Heart left ventricle (tissue), 16 donors: ENCODE measurements at regions not wholly inside any gene's neighbourhood (a gene's known extent, or its start where the extent isn't known, plus 50 kb on each side); places are given as distances from the start of the nearest gene placed in this dataset.

Experiments used
- ATAC-seq, 4 donors: fragments of 200-7000 bp; cut with Tn5 transposase; one replicate each; pipeline ENCODE4 v1.9.1; 2020 to 2022; ENCODE audit warnings: moderate library complexity in 4 of 4, mild to moderate bottlenecking in 3 of 4, moderate number of reproducible peaks in 1 of 4
- DNase-seq, 5 donors: peaks; one replicate each; pipeline ENCODE4 v3.0.0-alpha.2; 2020
- H3K27ac ChIP-seq, 12 donors: fragments of 200-600 bp; sonication (generic) in 4 of 12; one replicate each; pipeline versions ENCODE4 v1.5.0 to v1.8.0; 2016 to 2022; ENCODE audit warnings: mild to moderate bottlenecking in 2 of 12
- H3K27me3 ChIP-seq, 9 donors: fragments of 200-600 bp; sonication (generic) in 2 of 9; one replicate each; pipeline versions ENCODE4 v1.5.1 to v1.8.0; 2016 to 2022; ENCODE audit warnings: mild to moderate bottlenecking in 3 of 9
- H3K36me3 ChIP-seq, 9 donors: fragments of 200-600 bp; sonication (generic) in 2 of 9; one replicate each; pipeline versions ENCODE4 v1.5.0 to v1.8.0; 2018 to 2022; ENCODE audit warnings: mild to moderate bottlenecking in 2 of 9
- H3K4me1 ChIP-seq, 12 donors: fragments of 200-600 bp; sonication (generic) in 4 of 12; one replicate each; pipeline versions ENCODE4 v1.5.0 to v1.8.0; 2016 to 2022; ENCODE audit warnings: mild to moderate bottlenecking in 3 of 12
- H3K4me3 ChIP-seq, 12 donors: fragments of 200-600 bp; sonication (generic) in 4 of 12; one replicate each; pipeline versions ENCODE4 v1.5.0 to v1.8.0; 2017 to 2022; ENCODE audit warnings: mild to moderate bottlenecking in 9 of 12, moderate library complexity in 4 of 12
- H3K9me3 ChIP-seq, 12 donors: fragments of 200-600 bp; sonication (generic) in 4 of 12; one replicate each; pipeline versions ENCODE4 v1.5.0 to v1.8.0; 2016 to 2022; ENCODE audit warnings: mild to moderate bottlenecking in 1 of 12
- CTCF ChIP-seq, 12 donors: fragments of 200-600 bp; sonication (generic) in 4 of 12; IDR thresholded peaks; one replicate each; pipeline versions ENCODE4 v1.5.0 to v1.8.0; 2018 to 2022; ENCODE audit warnings: antibody characterized with exemption in 12 of 12, mild to moderate bottlenecking in 5 of 12
- POLR2A ChIP-seq, 2 donors: fragments of 450-650 bp; IDR thresholded peaks; one replicate each; pipeline ENCODE4 v1.6.1; 2017; ENCODE audit warnings: antibody characterized with exemption in 2 of 2, mild to moderate bottlenecking in 2 of 2, moderate library complexity in 2 of 2
- WGBS, 4 donors: extraction: QIAGEN DNeasy Blood & Tissue Kit in 2 of 4; methylation state at CpG; one replicate each; pipeline versions ENCODE4 v1.1.5 to v1.1.7; 2013 to 2018; 5-methylcytosine and 5-hydroxymethylcytosine counted together
- intact Hi-C, 10 donors: fragments of 100-400 bp; cut with DNase I; formaldehyde crosslinking; loops; one replicate each; pipeline versions ENCODE4 v1.11.1 to v1.14.2; 2022
- donor health status: ischemic (EF 13 %, LVEDD 7.1; RV severe dilation, severe dysfunction).
- donor health status: healthy with polysubstance abuse.
- donor health status: DM: no; HTN: yes; CAD: no.
- donor health status: DM: no; HTN: no; CAD: no.
- donor health status: ischemic (EF 25% LVEDD 6.9; RV normal size, moderate dysfunction).
- donor health status: ischemic (EF 25% LVEDD 5.7; RV mildly dilated, moderate dysfunction).
- donor health status: healthy.
- donor health status: DM: yes; HTN: yes; CAD: no.
- donor health status: ischemic (EF 35%, LVEDD 5.7; RV mildly dilated, moderate dysfunction).
- donor health status: nonischemic (EF 11% LVEDD 7.7; RV severe dilation, severe dysfunction).
- donor health status: DM: yes; HTN: yes; CAD: no.
- donor health status: PGD.
- donor health status: ischemic (EF 29% LVEDD 5.4; RV normal size, mild dysfunction).
- donor health status: nonischemic (EF 23%, LVEDD 6.1; RV moderate dilation, normal function).

- no peak for TF ChIP-seq CTCF (IDR thresholded peaks at IDR 0.05)
- TF ChIP-seq POLR2A (IDR thresholded peaks at IDR 0.05) = no peak
- no peak overlapping the region for H3K27ac ChIP-seq
- 52 to 57% (median 53%) methylated on average over 3 of the region's 3 CpGs for WGBS, 4 donors
- H3K36me3 ChIP-seq = no peaks in the 10 kb centered on the region
- ATAC-seq (no peak), DNase-seq (no peak)
- H3K27me3 ChIP-seq = no peaks in the 10 kb centered on the region
- H3K9me3 ChIP-seq = no peaks in the 10 kb centered on the region
- H3K4me3 ChIP-seq = no peak overlapping the region
- H3K4me1 ChIP-seq = peaks cover 0 to 4% (median 0%) of the 10 kb centered on the region in 12 donors
- intact Hi-C loops = loop anchor here in 6 of 10 donors (10.0 kb wide), 5 partner anchors 88 to 628 kb away; no protein-coding TSS in a partner anchor
Measured at GRCh38 chr15:36506733-36507356, 72.6 kb upstream of the CDIN1 start.

GRCh38 chr15:36507458-36507857, 72.0 kb upstream of the CDIN1 start:
- Histone ChIP-seq H3K4me3 (no peak overlapping the region), H3K27ac (no peak overlapping the region), H3K36me3 (no peaks in the 10 kb centered on the region), H3K9me3 (no peaks in the 10 kb centered on the region), H3K27me3 (no peaks in the 10 kb centered on the region), H3K4me1 (peaks cover 0 to 4% (median 0%) of the 10 kb centered on the region in 12 donors)
- DNase-seq (no peak), ATAC-seq (no peak)
- TF ChIP-seq CTCF (IDR thresholded peaks at IDR 0.05) (no peak), POLR2A (IDR thresholded peaks at IDR 0.05) (no peak)
- intact Hi-C loops = loop anchor here in 6 of 10 donors (10.0 kb wide), 5 partner anchors 87 to 627 kb away; no protein-coding TSS in a partner anchor
- 34 to 46% (median 38%) methylated on average over 1 of the region's 1 CpG for WGBS, 4 donors

- no peak for ATAC-seq
- TF ChIP-seq CTCF (IDR thresholded peaks at IDR 0.05) (no peak), POLR2A (IDR thresholded peaks at IDR 0.05) (no peak)
- 91 to 96% (median 96%) methylated on average over 3 of the region's 3 CpGs for WGBS, 4 donors
- Histone ChIP-seq H3K36me3 (no peaks in the 10 kb centered on the region), H3K27me3 (no peaks in the 10 kb centered on the region), H3K9me3 (no peaks in the 10 kb centered on the region), H3K27ac (no peak overlapping the region), H3K4me3 (no peak overlapping the region), H3K4me1 (no peaks in the 10 kb centered on the region)
- DNase-seq = no peak
- intact Hi-C loops = loop anchor here in 1 of 10 donors (10.0 kb wide), 1 partner anchor 633 kb away; no protein-coding TSS in a partner anchor
Measured at GRCh38 chr15:36511594-36511993, 67.8 kb upstream of the CDIN1 start.

- no peak for ATAC-seq
Measured at GRCh38 chr15:36517758-36518157, 61.7 kb upstream of the CDIN1 start.

More at GRCh38 chr15:36517758-36518157, 61.7 kb upstream of the CDIN1 start:
- intact Hi-C loops = loop anchor here in 1 of 10 donors (10.0 kb wide), 1 partner anchor 627 kb away; no protein-coding TSS in a partner anchor
- no peaks in the 10 kb centered on the region for H3K9me3 ChIP-seq
- H3K4me3 ChIP-seq = no peak overlapping the region
- WGBS, 4 donors = 81 to 96% (median 90%) methylated on average over 1 of the region's 1 CpG
- no peak for TF ChIP-seq CTCF (IDR thresholded peaks at IDR 0.05)
- no peak for TF ChIP-seq POLR2A (IDR thresholded peaks at IDR 0.05)
- no peaks in the 10 kb centered on the region for H3K27me3 ChIP-seq
- no peak overlapping the region for H3K27ac ChIP-seq
- no peaks in the 10 kb centered on the region for H3K4me1 ChIP-seq
- no peak for DNase-seq
- H3K36me3 ChIP-seq = no peaks in the 10 kb centered on the region
